ENCODE measurements at regions not wholly inside any gene's neighbourhood (a gene's known extent, or its start where the extent isn't known, plus 50 kb on each side); places are given as distances from the start of the nearest gene placed in this dataset.
"Not testable (repeated sequence)": the region's sequence is repeated elsewhere in the genome, so short reads cannot be mapped to it uniquely, and the experiment has no call there.

GRCh38 chr9:81335879-81336421 is 353.4 kb downstream of the TLE1 start:
- DNase-seq = no peak

GRCh38 chr9:81321551-81321950 is 367.8 kb downstream of the TLE1 start:
- no peak for DNase-seq

GRCh38 chr9:81320909-81321482 is 368.4 kb downstream of the TLE1 start:
- peak; percentile 38 for DNase-seq

- no peak for DNase-seq
These were observed 370.8 kb downstream of the TLE1 start for GRCh38 chr9:81318571-81318970.

GRCh38 chr9:81317939-81318338 is 371.4 kb downstream of the TLE1 start:
- peak; percentile 11 for DNase-seq

GRCh38 chr9:81317223-81317622 is 372.1 kb downstream of the TLE1 start:
- DNase-seq = no peak

GRCh38 chr9:81314490-81314889 is 374.9 kb downstream of the TLE1 start:
- DNase-seq = no peak

GRCh38 chr9:81313877-81314276 is 375.5 kb downstream of the TLE1 start:
- DNase-seq = no peak

- DNase-seq = no peak
These were observed 377.0 kb downstream of the TLE1 start for GRCh38 chr9:81312346-81312745.

- no peak for DNase-seq
These were observed 380.9 kb downstream of the TLE1 start for GRCh38 chr9:81308404-81308803.

- DNase-seq = not testable (repeated sequence)
These were observed 381.6 kb downstream of the TLE1 start for GRCh38 chr9:81307791-81308190.

- DNase-seq = no peak
These were observed 383.7 kb downstream of the TLE1 start for GRCh38 chr9:81305561-81306182.

- DNase-seq = no peak
These were observed 385.7 kb downstream of the TLE1 start for GRCh38 chr9:81303658-81304057.

- no peak for DNase-seq
These were observed 395.7 kb downstream of the TLE1 start for GRCh38 chr9:81293651-81294050.

- no peak for DNase-seq
These were observed 397.1 kb downstream of the TLE1 start for GRCh38 chr9:81292056-81292805.

GRCh38 chr9:81289622-81290021 is 399.7 kb downstream of the TLE1 start:
- DNase-seq = no peak

GRCh38 chr9:81268048-81268447 is 421.3 kb downstream of the TLE1 start:
- DNase-seq = no peak

- no peak for DNase-seq
These were observed 422.7 kb downstream of the TLE1 start for GRCh38 chr9:81266674-81267073.

- DNase-seq = no peak
These were observed 423.3 kb downstream of the TLE1 start for GRCh38 chr9:81266086-81266485.

- DNase-seq = no peak
These were observed 424.8 kb downstream of the TLE1 start for GRCh38 chr9:81264516-81264915.

GRCh38 chr9:81259896-81260295 is 429.5 kb downstream of the TLE1 start:
- DNase-seq = no peak

GRCh38 chr9:81256368-81256767 is 433.0 kb downstream of the TLE1 start:
- DNase-seq = no peak

GRCh38 chr9:81250606-81251005 is 438.7 kb downstream of the TLE1 start:
- no peak for DNase-seq

- no peak for DNase-seq
These were observed 439.3 kb downstream of the TLE1 start for GRCh38 chr9:81250041-81250440.
